SK-N-SH (cell line): ENCODE measurements at regions not wholly inside any gene's neighbourhood (a gene's known extent, or its start where the extent isn't known, plus 50 kb on each side); places are given as distances from the start of the nearest gene placed in this dataset.

Source experiments
- FOXJ3 ChIP-seq: sonication (generic); formaldehyde crosslinking; IDR thresholded peaks from 2 replicates; pipeline ENCODE4 v1.5.1; 2020; ENCODE audit warnings: mild to moderate bottlenecking, missing genetic modification reagents
- POLR2AphosphoS5 ChIP-seq: IDR thresholded peaks from 2 replicates; pipeline ENCODE4 v1.6.1; 2012; ENCODE audit warnings: low read depth, low read length
- RAD21 ChIP-seq: IDR thresholded peaks from 2 replicates; pipeline ENCODE4 v1.6.1; 2012; ENCODE audit warnings: mild to moderate bottlenecking, low read length
- SMC3 ChIP-seq: IDR thresholded peaks from 2 replicates; pipeline ENCODE4 v1.6.1; 2012; ENCODE audit warnings: low read depth, low read length, improper control_type of control experiment
- TF ChIP-seq, protein P1 (sequence below): fragments of 150-350 bp; IDR thresholded peaks from 2 replicates; pipeline ENCODE4 v1.6.1; 2016; ENCODE audit warnings: mild to moderate bottlenecking, low read depth, low read length
- TF ChIP-seq, protein P2 (sequence below): IDR thresholded peaks from 2 replicates; pipeline ENCODE4 v1.4.0; 2012; ENCODE audit warnings: low read depth, borderline replicate concordance
- TF ChIP-seq, protein P3 (sequence below): fragments of 200-600 bp; sonication (generic); IDR thresholded peaks from 2 replicates; pipeline ENCODE4 v1.6.1; 2017; ENCODE audit warnings: antibody characterized with exemption, mild to moderate bottlenecking, moderate library complexity

DNA sequence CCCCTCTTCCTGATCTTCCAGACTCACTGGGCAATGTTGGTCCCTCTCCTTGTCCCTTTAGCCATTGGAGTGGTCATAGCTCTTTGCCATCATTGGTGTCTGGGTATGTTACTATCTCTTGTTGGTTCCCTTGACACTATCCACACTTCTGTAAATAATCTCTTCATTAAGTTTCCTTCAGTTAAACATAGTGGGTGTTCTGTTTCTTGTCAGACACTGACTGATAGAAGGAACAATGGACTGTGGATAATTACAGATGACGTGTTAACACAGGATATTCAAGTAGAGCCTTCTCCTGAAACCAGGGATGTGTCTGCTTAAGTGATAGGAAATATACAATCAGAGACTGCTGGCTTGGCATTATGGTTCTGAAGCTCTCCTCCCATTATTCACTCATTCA, 458.3 kb upstream of the USP24 start:
- TF ChIP-seq, protein P1, sequence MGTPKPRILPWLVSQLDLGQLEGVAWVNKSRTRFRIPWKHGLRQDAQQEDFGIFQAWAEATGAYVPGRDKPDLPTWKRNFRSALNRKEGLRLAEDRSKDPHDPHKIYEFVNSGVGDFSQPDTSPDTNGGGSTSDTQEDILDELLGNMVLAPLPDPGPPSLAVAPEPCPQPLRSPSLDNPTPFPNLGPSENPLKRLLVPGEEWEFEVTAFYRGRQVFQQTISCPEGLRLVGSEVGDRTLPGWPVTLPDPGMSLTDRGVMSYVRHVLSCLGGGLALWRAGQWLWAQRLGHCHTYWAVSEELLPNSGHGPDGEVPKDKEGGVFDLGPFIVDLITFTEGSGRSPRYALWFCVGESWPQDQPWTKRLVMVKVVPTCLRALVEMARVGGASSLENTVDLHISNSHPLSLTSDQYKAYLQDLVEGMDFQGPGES: no peak
- TF ChIP-seq, protein P2, sequence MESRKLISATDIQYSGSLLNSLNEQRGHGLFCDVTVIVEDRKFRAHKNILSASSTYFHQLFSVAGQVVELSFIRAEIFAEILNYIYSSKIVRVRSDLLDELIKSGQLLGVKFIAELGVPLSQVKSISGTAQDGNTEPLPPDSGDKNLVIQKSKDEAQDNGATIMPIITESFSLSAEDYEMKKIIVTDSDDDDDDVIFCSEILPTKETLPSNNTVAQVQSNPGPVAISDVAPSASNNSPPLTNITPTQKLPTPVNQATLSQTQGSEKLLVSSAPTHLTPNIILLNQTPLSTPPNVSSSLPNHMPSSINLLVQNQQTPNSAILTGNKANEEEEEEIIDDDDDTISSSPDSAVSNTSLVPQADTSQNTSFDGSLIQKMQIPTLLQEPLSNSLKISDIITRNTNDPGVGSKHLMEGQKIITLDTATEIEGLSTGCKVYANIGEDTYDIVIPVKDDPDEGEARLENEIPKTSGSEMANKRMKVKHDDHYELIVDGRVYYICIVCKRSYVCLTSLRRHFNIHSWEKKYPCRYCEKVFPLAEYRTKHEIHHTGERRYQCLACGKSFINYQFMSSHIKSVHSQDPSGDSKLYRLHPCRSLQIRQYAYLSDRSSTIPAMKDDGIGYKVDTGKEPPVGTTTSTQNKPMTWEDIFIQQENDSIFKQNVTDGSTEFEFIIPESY: no peak
- TF ChIP-seq RAD21: no peak
- TF ChIP-seq SMC3: no peak
- no peak for TF ChIP-seq POLR2AphosphoS5
- TF ChIP-seq, protein P3, sequence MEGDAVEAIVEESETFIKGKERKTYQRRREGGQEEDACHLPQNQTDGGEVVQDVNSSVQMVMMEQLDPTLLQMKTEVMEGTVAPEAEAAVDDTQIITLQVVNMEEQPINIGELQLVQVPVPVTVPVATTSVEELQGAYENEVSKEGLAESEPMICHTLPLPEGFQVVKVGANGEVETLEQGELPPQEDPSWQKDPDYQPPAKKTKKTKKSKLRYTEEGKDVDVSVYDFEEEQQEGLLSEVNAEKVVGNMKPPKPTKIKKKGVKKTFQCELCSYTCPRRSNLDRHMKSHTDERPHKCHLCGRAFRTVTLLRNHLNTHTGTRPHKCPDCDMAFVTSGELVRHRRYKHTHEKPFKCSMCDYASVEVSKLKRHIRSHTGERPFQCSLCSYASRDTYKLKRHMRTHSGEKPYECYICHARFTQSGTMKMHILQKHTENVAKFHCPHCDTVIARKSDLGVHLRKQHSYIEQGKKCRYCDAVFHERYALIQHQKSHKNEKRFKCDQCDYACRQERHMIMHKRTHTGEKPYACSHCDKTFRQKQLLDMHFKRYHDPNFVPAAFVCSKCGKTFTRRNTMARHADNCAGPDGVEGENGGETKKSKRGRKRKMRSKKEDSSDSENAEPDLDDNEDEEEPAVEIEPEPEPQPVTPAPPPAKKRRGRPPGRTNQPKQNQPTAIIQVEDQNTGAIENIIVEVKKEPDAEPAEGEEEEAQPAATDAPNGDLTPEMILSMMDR: no peak
- no peak for TF ChIP-seq FOXJ3 (CRISPR knock-in tag)
